ENCODE measurements at regions not wholly inside any gene's neighbourhood (a gene's known extent, or its start where the extent isn't known, plus 50 kb on each side); places are given as distances from the start of the nearest gene placed in this dataset.
"Not testable (repeated sequence)": the region's sequence is repeated elsewhere in the genome, so short reads cannot be mapped to it uniquely, and the experiment has no call there.

DNA sequence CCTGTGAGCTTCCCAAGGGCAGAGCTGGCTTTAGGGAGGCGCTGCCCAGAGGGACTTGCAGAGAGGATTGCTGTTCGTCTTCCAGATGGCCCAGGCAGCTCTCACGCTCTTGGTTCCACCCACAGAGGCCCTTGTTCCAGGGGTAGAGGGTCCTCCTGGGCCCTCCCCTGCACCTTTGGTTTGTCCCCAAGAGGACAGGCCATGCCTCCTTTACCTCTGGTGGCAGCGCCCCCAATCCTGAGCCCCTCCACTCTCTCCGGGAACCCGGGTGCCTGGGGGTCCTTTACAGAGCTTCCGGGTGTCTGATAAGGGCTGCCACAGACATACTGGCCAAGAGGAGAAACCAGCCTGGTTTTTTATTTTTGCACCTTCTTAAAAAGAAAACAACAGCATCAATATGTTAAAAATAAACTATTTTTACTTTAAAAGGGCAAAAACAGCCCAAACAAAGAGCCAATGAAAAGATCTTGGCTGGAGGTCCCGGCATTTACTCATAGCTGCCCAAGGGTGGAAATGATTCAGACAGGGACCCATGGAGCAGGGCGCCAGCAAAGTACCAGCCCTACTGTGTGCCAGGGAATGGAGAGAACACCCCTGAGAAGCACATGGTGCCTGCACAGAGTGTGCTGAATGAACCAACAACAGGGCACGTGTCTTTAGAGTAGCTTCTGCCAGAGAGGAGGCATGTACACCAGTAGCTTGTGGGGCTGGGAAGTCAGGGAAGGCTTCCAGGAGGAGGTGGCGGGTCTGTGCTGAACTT lies 70.8 kb upstream of the LRPAP1 start:
- TF ChIP-seq, protein P1, sequence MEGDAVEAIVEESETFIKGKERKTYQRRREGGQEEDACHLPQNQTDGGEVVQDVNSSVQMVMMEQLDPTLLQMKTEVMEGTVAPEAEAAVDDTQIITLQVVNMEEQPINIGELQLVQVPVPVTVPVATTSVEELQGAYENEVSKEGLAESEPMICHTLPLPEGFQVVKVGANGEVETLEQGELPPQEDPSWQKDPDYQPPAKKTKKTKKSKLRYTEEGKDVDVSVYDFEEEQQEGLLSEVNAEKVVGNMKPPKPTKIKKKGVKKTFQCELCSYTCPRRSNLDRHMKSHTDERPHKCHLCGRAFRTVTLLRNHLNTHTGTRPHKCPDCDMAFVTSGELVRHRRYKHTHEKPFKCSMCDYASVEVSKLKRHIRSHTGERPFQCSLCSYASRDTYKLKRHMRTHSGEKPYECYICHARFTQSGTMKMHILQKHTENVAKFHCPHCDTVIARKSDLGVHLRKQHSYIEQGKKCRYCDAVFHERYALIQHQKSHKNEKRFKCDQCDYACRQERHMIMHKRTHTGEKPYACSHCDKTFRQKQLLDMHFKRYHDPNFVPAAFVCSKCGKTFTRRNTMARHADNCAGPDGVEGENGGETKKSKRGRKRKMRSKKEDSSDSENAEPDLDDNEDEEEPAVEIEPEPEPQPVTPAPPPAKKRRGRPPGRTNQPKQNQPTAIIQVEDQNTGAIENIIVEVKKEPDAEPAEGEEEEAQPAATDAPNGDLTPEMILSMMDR (IDR thresholded peaks at IDR 0.05; ENCODE audit: low read depth, low read length) = not testable (repeated sequence)
- not testable (repeated sequence) for TF ChIP-seq POLR2A (IDR thresholded peaks at IDR 0.05; ENCODE audit: extremely low read depth, insufficient read length); MYC (IDR thresholded peaks at IDR 0.05; ENCODE audit: low read depth, low read length)
